SH-SY5Y (cell line): ENCODE measurements at regions not wholly inside any gene's neighbourhood (a gene's known extent, or its start where the extent isn't known, plus 50 kb on each side); places are given as distances from the start of the nearest gene placed in this dataset.

Experiments
- GATA2 ChIP-seq: IDR thresholded peaks from 2 replicates; pipeline ENCODE4 v1.6.1; 2011; ENCODE audit warnings: mild to moderate bottlenecking, low read depth, low read length
- GATA3 ChIP-seq: IDR thresholded peaks from 2 replicates; pipeline ENCODE4 v1.6.1; 2011; ENCODE audit warnings: low read depth, mild to moderate bottlenecking, low read length, moderate library complexity

GRCh38 chr11:116461789-116462188 is 311.0 kb downstream of the BUD13 start:
- no peak for TF ChIP-seq GATA2
- no peak for TF ChIP-seq GATA3
